ENCODE measurements at regions not wholly inside any gene's neighbourhood (a gene's known extent, or its start where the extent isn't known, plus 50 kb on each side); places are given as distances from the start of the nearest gene placed in this dataset.

- TF ChIP-seq ZBTB33 (IDR thresholded peaks at IDR 0.05) (no peak), YY1 (IDR thresholded peaks at IDR 0.05) (no peak), EGR1 (IDR thresholded peaks at IDR 0.05; ENCODE audit: low read depth in 2 of 2) (no peak), FOXA1 (IDR thresholded peaks at IDR 0.05) (no peak)
Observed at GRCh38 chr3:181056136-181056732, 66.7 kb upstream of the DNAJC19 start (continued).

GRCh38 chr3:181054538-181054937 is 65.0 kb upstream of the DNAJC19 start:
- Histone ChIP-seq H3K9ac (ENCODE audit: low read depth in 1 of 2, low read length in 2 of 2) (no peak overlapping the region), H3K36me3 (ENCODE audit: control insufficient read depth in 4 of 4, insufficient read depth in 3 of 4, low read depth in 1 of 4, low read length in 3 of 4) (no peaks in the 10 kb centered on the region), H3K27ac (ENCODE audit: low read depth in 1 of 2, low read length in 2 of 2) (no peak overlapping the region), H3K27me3 (ENCODE audit: control insufficient read depth in 4 of 4, insufficient read depth in 4 of 4, low read length in 3 of 4) (no peaks in the 10 kb centered on the region), H3K9me3 (ENCODE audit: control insufficient read depth in 4 of 4, low read length in 3 of 4) (no peaks in the 10 kb centered on the region), H3K4me1 (ENCODE audit: control insufficient read depth in 4 of 4, insufficient read depth in 4 of 4, low read length in 3 of 4) (peaks cover 0 to 6% (median 2%) of the 10 kb centered on the region in 4 donors), H3K4me3 (ENCODE audit: low read depth in 1 of 3, low read length in 3 of 3) (no peak overlapping the region)
- TF ChIP-seq RXRA (IDR thresholded peaks at IDR 0.05), result peak; percentile 70 to 79
- no peak for TF ChIP-seq CTCF (IDR thresholded peaks at IDR 0.05; ENCODE audit: low read depth, low read length, missing input control)
- TF ChIP-seq TAF1 (conservative IDR thresholded peaks at IDR 0.05), result no peak
- TF ChIP-seq GABPA (IDR thresholded peaks at IDR 0.05 in 1 of 2, conservative IDR thresholded peaks at IDR 0.05 in 1 of 2), result no peak
- TF ChIP-seq RAD21 (IDR thresholded peaks at IDR 0.05), result peak; percentile 17 to 18
- peak; percentile 41 for TF ChIP-seq MAX (IDR thresholded peaks at IDR 0.05)
- no peak for TF ChIP-seq FOXA2 (IDR thresholded peaks at IDR 0.05)
- peak; percentile 21 for TF ChIP-seq YY1 (IDR thresholded peaks at IDR 0.05)
- TF ChIP-seq SP1 (IDR thresholded peaks at IDR 0.05), result peak; percentile 52
- peak; percentile 76 for TF ChIP-seq HNF4G (IDR thresholded peaks at IDR 0.05)
- peak in 1 of 2 donors; percentile 43 for TF ChIP-seq JUND (IDR thresholded peaks at IDR 0.05)
- peak; percentile 98 to 99 for TF ChIP-seq HNF4A (conservative IDR thresholded peaks at IDR 0.05)
- no peak for TF ChIP-seq ATF3 (IDR thresholded peaks at IDR 0.05)
- TF ChIP-seq ZBTB33 (IDR thresholded peaks at IDR 0.05), result peak; percentile 39
- no peak for DNase-seq (ENCODE audit: low spot score)
